G401.6 (cell line): ENCODE measurements at regions not wholly inside any gene's neighbourhood (a gene's known extent, or its start where the extent isn't known, plus 50 kb on each side); places are given as distances from the start of the nearest gene placed in this dataset.

ENCODE experiments used
- FAIRE-seq: peaks from 2 replicates; lab custom pipeline; 2012; peaks lifted over from hg19 to GRCh38; lab: Jason Lieb, UNC

DNA sequence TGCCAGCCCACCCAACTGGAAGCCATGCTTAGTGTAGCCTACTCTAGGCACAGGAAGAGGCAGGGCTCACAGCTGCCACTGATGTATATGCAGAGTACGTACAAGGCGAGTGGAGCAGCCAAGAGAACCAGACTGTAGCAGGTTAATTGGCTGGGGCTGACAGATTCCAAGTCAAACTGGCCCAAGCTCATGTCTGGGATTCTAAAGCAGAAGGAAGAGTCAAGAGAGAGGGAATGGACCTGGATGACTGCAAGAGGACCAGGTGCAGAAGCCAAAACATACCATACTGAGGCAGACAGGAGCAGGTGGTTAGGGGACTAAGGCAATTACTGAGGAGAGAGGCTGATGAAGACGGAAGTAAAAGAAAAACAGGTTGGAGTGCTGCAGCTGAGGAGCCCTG lies 51.3 kb upstream of the LRRN2 start:
- no peak for FAIRE-seq

DNA sequence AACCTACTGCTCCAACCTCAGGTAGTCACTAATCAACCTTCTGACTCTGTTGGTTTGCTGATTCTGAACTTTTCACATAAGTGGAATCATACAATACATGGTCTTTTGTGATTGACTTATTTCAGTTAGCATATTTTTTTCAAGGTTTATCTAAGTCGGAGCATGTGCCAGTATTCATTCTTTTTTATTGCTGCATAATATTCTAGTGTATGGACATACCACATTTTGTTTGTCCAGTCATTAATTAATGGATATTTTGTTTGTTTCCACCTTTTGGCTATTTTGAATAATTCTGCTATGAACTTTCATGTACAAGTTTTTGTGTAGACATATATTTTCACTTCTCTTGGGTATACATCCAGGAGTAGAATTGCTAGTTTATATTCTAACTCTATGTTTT lies 53.0 kb upstream of the LRRN2 start:
- FAIRE-seq: no peak

DNA sequence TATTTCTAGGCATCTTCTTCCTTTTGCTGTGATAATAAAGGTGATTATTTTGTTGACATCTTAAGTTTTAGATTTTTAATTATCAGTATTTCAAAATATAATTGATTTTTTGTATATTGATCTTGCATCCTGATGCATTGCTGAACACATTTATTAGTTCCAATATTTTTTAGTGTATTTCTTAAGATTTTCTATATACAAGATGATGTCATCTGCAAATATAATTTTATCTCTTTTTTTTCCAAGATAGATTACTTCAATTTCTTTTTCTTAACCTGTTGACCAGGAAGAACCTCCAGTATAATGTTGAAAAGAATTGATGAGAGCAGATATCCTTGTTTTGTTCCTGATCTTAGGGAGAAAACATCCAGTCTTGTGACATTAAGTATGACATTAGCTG lies 54.8 kb upstream of the LRRN2 start:
- FAIRE-seq: peak; percentile 17

DNA sequence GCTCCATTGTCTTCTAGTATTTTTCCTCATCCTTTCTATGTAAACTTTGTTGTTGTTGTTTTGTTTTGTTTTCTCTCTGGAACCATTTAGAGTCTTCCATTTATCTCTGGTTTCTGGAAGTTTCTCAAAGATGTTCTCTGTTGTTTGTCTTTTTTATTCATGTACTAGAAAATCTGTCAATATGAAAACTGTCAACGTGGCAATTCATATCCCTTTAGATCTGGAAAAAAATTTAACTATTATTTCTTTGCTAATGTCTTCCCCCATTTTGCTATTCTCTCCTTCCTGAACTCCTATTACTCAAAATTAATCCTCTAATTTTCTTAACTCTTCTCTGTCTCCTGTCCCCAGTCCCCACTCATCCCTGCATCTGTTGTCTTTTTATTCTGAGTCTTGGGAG lies 55.9 kb upstream of the LRRN2 start:
- FAIRE-seq: no peak

DNA sequence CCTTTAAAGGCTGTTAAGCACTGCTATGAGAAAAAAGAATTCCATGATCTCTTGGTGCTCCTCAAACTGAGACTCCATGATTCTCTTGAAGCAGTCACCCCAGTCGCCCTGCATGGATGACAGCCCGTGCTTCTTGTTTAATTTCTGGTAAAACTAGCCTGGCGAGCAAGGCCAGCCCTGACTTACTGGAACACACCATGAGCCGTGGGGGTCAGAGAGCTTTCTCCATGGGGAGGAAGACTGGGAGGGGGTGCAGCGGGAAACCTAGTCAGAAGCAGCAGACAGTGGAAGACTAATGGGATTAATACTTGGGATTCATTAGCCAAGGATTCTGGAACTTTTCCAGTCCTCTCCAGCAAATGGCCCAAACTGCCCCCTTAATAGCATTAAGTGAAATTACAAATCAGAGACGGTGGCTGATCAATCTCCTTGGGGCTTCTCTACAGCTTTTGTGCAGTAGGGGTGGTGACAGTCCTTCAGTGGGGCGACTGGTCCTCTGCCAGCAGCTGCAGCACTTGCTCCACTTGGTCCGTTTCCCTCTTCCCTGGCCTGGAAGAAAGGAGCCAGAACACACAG lies 57.2 kb upstream of the LRRN2 start:
- FAIRE-seq: no peak

DNA sequence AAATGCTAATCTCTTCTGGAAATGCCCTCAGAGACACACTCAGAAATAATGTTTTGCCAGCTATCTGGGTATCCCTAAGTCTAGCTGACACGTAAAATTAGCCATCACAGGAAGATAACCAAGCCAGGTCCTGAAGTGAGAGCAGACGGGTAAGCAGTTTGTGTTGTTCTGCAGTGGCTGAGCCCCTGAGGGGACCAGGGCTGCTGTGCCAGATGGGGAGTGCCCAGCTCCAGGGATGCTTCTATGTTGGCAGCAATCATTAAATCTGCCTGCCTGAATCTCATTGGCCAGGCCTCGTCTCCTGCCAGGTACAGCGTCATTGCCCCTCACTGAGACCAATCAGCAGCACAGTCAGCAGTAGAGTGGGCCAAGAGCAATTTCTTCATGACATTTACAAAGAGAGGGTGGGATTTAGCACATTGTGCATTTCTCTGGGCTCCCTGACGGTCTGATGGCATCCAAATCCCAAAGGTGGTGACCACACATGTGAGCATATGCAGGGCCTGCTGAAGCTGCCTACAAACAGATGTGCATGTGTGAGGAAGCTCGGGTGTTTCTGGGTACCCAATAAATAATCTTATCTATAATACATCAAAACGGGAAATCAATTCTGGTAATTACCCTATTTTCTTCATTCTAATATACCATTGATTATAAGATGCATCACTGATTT lies 58.7 kb upstream of the LRRN2 start:
- no peak for FAIRE-seq

DNA sequence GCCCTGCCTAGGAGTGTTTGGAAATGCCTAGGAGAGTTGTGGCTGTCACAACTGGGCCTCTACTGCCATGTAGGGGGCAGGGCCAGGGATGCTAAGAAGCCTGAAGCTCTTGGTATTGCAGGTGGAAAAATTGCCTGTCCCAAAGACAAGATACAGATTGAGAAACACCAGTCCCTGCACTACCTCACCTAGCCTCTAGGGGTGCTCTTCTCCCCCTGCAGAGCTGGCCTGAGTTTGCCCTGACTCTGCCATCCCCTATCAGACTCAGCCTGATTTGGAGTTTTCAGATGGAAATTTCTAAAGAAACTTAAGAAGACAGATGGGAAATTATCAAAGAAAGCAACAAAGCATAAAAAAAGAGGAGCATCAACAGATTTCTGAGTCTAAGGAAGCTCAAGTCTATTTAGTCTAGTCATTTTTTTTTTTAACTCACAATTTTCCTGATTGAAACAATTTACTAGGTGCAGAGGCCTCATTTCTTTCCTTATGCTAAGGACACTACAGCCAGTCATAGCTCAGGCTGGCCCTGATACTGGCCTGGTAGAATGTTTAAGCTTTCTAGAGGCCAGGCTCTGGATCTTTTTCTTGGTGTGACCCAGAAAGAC lies 61.4 kb upstream of the LRRN2 start:
- no peak for FAIRE-seq

DNA sequence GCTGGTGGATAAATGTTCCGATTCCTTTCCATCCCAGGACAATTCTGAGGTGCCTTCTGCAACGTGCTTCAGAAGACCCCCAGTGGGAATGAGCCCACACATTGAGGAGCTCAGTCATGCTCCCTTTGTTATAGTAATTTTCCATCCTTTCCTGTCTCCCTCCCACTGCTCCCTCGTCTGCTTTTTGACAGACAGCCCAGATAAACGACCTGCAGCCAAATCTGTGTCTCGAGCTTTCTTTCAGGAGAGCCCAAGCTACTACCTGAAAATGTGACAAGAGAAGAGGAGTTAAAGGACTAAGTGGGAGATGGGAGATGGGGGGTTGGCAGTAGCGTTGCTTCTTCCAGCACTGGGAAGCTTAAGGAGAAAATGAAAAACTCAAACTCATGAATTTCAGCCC lies 65.9 kb upstream of the LRRN2 start:
- FAIRE-seq: no peak

DNA sequence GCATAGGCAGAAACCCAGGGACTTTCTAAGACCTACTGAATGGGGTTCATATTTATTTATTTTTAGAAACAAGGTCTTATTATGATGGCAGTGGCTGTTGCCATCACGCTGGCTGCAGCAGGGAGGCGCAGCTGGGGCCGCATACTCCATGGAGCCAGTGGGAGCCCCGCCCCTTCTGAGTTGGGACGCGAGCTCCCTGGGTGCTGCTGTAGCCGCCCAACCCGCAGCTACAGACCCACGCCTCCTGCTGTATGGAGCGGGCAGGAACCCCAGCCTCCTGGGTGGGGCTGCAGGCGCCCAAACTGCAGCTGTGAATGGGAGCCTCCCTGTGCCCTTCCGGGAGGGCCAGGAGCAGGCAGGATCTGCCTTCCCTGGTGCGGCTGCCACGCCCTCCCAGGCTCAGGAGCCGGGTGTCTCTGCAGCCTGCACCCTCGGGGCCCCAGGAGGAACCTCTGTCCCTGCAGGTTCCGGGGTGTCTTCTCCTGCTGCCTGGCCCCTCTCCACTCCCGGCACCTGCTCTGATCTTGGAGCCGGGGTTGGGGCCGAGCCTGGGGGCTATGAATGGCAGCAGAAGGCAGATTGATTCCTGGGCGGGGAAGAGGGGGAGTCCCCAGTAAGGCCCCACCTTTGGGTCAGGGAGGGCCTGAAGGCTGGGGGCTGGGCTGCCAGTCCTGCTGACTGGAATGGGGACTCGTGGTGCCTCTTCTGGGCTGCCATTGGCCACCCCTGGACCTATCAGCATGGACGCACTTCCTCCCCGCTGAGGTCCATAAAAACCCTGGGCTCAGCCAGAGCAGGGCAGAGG lies 66.5 kb upstream of the LRRN2 start:
- FAIRE-seq: no peak

DNA sequence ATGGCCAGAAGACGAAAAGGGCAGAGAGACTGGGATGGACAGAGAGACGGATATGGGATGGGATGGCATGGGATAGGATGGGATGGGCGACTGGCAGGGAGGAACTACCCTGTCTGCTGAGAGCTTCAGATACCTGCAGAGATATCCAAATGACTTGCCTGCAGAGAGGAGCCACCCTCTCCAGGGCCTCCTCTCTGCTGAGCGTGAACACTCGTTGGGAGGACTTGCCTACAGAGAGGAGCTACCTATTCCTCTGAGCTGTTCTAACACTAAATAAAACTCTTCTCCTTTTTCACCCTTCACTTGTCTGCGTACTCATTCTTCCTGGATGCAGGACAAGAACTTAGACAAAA lies 67.1 kb upstream of the LRRN2 start:
- FAIRE-seq: no peak

DNA sequence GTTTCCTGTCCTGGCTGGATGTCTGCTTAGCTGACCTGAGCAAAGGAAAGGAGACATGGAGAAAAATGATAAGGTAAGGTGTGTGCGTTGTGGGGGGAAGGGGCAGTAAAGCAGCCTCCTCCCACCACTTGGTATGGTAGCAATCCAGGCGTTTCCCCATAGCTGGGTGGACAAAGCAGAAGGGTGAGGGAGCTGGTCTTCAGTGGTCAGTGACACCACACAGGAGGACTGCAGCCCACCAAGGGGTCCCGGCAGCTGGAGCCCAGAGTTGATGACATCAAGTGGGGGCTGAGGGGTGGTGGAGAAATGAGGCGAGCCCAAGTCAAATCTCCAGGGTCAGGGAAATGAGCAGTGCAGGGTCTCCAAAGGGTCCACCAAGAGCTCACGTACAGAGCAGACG lies 69.3 kb upstream of the LRRN2 start:
- FAIRE-seq: no peak

DNA sequence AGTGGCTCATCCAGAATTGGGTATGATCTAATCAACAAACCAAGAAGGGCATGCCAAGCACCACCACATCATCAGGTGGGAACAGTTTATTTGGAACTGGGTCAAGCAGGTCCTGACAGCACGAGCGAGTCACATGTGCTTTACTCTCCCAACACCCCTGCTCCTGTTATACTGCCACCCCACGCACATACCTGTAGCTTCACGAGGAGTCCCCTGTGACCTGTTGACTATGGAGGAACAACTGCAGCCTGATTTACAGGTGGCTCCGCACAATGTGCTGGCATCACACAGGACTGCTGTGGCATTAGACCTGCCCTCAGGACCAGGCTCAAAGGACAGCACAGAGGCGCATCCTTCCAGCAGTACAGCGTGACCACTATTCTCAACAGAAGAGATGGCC lies 70.8 kb upstream of the LRRN2 start:
- FAIRE-seq: no peak

DNA sequence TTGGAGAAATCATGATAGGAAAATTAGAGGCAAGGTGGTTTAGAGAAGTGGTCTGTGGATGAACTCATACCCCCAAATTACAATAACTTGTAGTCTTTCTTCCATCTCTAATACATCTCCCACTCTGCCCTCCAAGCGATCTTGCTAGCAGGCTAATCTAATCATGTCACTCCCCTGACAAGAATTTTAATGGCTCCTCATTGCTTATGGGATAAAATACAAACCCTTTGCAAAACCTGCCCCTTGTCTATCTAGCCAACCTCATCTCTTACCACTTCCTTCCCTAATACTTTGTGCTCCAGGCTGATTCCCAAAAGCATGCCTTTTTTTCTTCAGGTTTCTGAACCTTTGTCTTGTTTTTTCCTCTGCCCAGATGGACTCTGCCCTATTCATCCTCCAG lies 71.3 kb upstream of the LRRN2 start:
- no peak for FAIRE-seq

DNA sequence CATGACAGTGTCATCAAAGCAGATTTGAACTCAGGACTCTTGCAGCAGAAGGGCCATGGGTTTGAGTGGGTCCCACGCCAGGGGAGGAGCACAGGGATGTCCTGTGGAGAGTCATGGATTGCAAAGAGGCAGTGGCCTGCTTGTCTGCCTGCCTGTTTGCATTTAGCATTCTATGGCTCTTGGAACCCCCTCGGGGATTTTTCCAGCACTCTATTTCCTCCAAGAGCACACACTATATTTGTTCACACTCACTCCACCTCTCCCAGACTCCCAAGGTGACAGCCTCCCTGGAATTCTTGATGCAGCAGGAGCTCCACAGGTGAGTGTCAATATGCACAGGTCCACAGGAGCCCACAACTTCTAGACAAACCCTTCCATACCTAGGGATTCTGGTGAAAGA lies 73.1 kb upstream of the LRRN2 start:
- FAIRE-seq: no peak

DNA sequence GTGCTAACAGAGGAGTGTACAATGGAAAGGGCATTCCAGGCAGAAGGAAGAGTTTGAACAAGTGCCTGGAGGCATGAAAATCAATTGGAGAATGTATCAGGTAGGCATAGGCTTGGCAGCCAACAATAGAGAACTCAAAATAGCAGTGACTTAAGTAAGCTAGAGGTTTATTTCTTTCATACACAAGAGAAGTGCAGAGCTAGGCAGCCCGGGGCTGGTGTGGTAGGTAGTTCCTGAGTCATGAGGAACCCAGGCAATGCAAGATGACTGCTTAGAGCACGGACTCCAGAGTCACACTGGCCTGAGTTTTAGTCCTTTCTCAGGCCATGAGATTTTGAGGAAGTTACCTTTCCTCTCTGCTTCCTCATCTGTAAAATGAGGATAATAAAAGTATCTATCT lies 74.8 kb upstream of the LRRN2 start:
- FAIRE-seq: no peak

DNA sequence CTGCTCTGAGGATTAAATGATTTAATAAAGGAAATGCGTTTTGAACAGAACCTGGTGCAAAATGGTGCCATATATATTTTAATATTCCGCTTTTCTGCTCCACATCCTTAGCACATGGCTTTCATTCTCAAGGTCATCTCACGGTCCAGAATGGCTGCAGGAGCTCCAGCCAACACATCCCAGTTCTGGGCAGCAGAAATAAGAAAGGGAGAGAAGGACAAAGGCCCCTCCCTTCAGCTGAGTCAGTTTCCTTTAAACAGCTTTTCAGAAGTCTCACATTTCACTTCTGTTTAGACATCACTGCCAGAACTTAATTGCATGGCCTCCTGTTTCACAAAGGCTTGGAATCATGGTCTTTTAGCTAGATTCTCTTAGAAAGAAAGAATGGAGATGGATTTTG lies 75.2 kb upstream of the LRRN2 start:
- no peak for FAIRE-seq

DNA sequence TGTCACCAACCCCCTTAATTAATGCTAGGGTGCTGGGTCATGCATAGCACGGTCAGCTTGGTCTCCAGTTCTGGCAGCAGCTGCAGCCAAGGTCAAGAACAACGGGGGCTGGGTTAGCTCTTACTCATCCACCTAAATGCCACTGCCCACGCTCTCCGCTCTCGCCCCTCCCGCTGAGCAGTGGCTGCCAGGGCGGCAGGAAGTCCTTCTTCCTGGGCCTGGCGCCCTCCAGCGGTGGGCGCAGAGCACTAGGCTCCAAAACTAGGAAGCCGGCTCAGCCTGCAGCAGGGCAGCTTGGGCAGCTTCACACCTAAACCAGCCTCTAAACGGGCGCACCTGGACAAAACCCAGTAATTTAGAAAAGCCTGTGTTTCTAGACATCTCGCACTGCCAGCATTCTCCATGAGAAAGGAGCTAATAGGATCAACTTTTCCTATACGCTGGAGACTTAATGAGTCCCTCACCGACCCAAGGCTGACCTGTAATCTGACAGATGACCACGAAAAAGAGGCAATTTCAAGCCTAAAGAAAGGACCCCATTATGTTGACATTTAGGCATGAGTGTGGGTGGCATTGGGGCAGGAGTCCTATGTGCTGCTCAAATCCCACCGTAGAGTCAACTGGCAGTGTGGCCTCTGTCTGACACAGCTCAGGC lies 78.4 kb upstream of the LRRN2 start:
- FAIRE-seq: no peak

DNA sequence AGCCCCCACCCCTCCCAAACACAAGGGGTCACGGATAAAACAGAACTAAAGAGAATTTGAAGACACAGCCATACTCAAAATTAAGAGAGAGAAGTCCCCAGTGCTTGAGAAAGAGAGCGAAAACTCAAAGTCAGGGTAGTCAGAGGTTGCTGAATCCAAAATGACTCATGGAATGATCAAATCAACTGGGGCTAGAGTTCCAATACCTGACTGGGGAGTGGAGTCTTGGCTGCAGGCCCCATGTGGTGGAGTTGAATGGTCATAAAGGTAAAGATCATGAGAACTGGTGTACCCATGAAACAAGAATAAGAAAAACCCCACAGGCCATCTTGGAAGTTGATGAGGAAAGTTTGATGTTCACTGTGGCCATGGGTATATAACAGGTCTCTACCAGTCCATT lies 84.5 kb upstream of the LRRN2 start:
- no peak for FAIRE-seq

DNA sequence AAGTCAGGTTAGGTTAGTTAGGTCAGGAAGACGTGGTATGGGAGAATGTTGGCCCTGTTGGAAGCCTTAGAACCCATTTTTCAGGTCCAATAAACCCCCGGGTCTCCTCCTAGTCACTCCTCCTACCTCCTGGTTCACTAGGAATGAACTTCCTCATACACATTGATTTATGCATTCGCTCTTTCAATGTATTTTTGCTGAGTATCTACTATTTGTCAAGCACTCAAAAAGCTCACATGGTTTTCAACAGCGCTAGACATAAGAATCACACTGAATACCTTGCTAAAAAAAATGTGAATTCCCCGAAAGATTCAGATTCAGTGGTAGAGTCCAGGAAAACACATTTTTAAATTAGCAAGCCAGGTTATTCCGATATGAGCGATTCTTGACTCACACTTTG lies 85.8 kb upstream of the LRRN2 start:
- no peak for FAIRE-seq

DNA sequence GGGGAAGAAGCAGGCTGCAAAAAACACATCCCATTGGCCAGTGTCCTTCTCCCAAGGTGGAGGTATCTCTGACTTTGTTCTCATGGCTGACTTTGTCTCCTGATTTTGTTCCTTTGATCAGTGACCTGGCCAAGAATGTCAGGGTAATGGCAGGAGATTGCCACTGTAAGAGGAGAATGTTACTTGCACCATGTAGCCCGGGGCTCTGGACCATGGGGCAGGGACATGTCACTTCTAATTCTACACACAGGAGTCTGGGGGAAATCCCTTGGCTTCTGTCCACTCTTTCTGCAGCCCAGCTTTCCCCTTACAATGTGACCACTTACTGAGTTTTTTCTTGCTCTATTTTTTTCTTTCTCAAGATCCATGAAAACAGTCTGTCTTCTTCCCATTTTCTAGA lies 87.7 kb upstream of the LRRN2 start:
- FAIRE-seq: no peak

DNA sequence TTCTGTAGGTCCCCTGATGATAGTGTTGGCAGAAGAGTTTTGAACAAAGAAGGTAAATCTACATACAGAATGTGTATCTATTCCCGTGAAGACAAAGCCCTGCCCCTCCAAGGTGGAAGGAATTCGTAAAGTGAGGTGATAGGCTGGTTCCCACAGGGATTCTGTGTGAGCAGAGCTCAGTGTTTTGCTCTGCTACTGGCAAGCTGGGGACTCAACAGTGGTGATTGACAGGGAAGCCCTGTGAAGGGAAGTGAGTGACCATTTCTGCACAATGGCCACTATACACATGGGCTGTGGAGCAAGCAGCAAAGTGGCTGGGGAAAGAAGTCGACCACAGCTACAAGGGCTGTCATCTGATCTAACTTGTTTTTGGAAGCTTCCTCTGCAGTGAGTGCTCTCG lies 90.0 kb upstream of the LRRN2 start:
- no peak for FAIRE-seq

DNA sequence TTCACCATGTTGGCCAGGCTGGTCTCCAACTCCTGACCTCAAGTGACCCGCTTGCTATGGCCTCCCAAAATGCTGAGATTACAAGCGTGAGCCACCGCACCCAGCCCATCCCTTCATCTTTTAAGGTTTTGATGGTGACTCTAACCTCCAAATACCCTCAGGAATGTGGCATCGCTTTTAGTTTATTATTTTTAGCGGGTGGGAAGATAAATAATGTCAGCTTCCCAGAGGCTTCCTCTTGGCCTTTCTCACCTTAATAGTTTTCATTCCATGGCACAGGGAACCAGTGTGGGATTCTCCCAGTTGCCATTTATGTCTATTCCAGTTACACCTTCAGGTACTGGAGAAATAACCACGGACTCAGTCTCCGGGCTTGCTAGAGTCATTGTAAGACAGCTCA lies 92.1 kb upstream of the LRRN2 start:
- no peak for FAIRE-seq

DNA sequence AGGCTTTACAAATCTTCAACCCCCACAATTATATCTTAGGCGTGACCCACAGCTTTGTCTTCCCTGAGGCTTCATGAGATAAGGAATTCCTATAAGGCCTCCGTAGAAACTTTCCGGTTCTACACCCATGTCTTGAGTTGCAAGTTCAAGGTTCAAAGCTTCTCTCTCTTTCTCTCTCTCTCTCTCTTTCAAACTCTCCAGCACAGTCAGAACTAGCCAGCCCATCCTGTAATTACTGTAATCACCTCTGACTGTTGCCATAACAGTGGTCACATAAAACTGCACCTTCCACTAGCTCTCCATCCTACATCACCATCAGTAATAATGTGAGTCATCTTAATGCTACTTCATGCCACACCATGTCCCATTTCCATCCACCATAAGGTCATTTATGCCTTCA lies 90.0 kb upstream of the NFASC start:
- no peak for FAIRE-seq
